Tibial nerve (tissue), 4 donors: ENCODE measurements at regions not wholly inside any gene's neighbourhood (a gene's known extent, or its start where the extent isn't known, plus 50 kb on each side); places are given as distances from the start of the nearest gene placed in this dataset.

Experiments
- EP300 ChIP-seq, 2 donors: sonication (generic); formaldehyde crosslinking; IDR thresholded peaks; one replicate each; pipeline ENCODE4 v1.6.1; 2017; ENCODE audit warnings: antibody characterized with exemption in 2 of 2, mild to moderate bottlenecking in 1 of 2
- TF ChIP-seq, protein P1 (sequence below), 5 experiments: fragments of 200-600 bp in 3 of 5; fragments of 450-650 bp in 2 of 5; sonication (generic) in 3 of 5; IDR thresholded peaks; one replicate each; pipeline ENCODE4 v1.5.1; 2016 to 2019; ENCODE audit warnings: antibody characterized with exemption in 5 of 5, mild to moderate bottlenecking in 3 of 5, moderate library complexity in 2 of 5

DNA sequence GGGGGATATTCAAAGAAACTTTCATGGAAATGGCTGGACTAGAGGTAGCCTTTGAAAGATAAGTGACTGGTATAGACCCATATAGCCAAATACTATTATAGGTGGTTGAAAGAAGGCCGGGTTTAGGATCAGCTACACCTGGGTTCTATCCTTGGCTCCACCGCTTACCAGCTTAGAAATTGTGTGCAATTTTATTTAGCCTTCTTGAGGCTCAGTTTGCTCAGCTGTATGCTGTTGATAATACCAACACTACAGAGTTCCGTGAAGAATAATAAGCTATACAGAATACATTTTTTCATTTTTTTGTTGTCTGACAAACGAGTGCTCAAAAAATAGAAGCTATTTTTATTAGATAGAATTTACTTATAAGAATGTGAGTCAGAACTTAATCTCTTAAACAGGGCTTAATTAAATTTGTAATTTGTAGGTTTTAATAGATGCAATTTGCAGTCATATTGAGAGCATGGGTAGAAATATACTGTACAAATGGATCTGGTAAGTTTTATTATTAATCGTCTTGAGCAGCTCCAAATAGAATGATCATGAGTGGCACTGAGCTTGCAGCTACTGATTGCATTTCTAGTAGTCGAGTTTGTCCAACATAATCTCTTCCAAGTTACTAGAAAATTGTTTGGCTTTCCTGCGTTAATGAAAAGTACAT, 164.3 kb upstream of the PHYHIPL start:
- TF ChIP-seq, protein P1, sequence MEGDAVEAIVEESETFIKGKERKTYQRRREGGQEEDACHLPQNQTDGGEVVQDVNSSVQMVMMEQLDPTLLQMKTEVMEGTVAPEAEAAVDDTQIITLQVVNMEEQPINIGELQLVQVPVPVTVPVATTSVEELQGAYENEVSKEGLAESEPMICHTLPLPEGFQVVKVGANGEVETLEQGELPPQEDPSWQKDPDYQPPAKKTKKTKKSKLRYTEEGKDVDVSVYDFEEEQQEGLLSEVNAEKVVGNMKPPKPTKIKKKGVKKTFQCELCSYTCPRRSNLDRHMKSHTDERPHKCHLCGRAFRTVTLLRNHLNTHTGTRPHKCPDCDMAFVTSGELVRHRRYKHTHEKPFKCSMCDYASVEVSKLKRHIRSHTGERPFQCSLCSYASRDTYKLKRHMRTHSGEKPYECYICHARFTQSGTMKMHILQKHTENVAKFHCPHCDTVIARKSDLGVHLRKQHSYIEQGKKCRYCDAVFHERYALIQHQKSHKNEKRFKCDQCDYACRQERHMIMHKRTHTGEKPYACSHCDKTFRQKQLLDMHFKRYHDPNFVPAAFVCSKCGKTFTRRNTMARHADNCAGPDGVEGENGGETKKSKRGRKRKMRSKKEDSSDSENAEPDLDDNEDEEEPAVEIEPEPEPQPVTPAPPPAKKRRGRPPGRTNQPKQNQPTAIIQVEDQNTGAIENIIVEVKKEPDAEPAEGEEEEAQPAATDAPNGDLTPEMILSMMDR (IDR thresholded peaks at IDR 0.05): no peak
- TF ChIP-seq EP300 (IDR thresholded peaks at IDR 0.05): no peak
